Karpas-422 (cell line): ENCODE measurements at regions not wholly inside any gene's neighbourhood (a gene's known extent, or its start where the extent isn't known, plus 50 kb on each side); places are given as distances from the start of the nearest gene placed in this dataset.

Experiments used
- DNase-seq: peaks from one replicate; pipeline ENCODE4 v3.0.0-alpha.2; 2015
- H2AFZ ChIP-seq: fragments of 200-600 bp; sonication (generic); 2 replicates; pipeline ENCODE4 v1.6.1; 2014; ENCODE audit warnings: antibody characterized with exemption, low read length, mixed read lengths
- H3K27ac ChIP-seq: fragments of 200-600 bp; sonication (generic); 2 replicates; pipeline ENCODE4 v1.5.1; 2014; ENCODE audit warnings: mild to moderate bottlenecking, low read length, moderate library complexity
- H3K27me3 ChIP-seq: fragments of 200-600 bp; sonication (generic); 2 replicates; pipeline ENCODE4 v1.6.1; 2014; ENCODE audit warnings: low read length, mixed read lengths
- H3K36me3 ChIP-seq: fragments of 200-600 bp; sonication (generic); 2 replicates; pipeline ENCODE4 v1.6.1; 2014; ENCODE audit warnings: low read length, mixed read lengths; ENCODE audit not compliant: insufficient read depth
- H3K4me1 ChIP-seq: fragments of 200-600 bp; sonication (generic); 2 replicates; pipeline ENCODE4 v1.6.1; 2014; ENCODE audit warnings: mild to moderate bottlenecking, low read length, mixed read lengths
- H3K4me2 ChIP-seq: fragments of 200-600 bp; sonication (generic); 2 replicates; pipeline ENCODE4 v1.6.1; 2014; ENCODE audit warnings: low read length, low read depth, mild to moderate bottlenecking; ENCODE audit not compliant: poor library complexity, severe bottlenecking
- H3K4me3 ChIP-seq: fragments of 200-600 bp; sonication (generic); 2 replicates; pipeline ENCODE4 v1.5.1; 2014; ENCODE audit warnings: mild to moderate bottlenecking, antibody characterized with exemption, low read length, mixed read lengths
- H3K79me2 ChIP-seq: fragments of 200-600 bp; sonication (generic); 2 replicates; pipeline ENCODE4 v1.6.1; 2014; ENCODE audit warnings: mild to moderate bottlenecking, low read length, mixed read lengths
- H3K9ac ChIP-seq: fragments of 200-600 bp; sonication (generic); 2 replicates; pipeline ENCODE4 v1.6.0; 2014; ENCODE audit warnings: low read length
- H3K9me2 ChIP-seq: fragments of 200-600 bp; sonication (generic), shearing (Covaris generic); replicated peaks from 2 replicates; pipeline ENCODE4 v1.6.0; 2014; ENCODE audit warnings: mild to moderate bottlenecking, low read length, moderate library complexity; ENCODE audit not compliant: insufficient read depth
- H3K9me3 ChIP-seq: fragments of 300-700, 200-600 bp; sonication (generic); 2 replicates; pipeline ENCODE4 v1.6.1; 2014; ENCODE audit warnings: low read length, mixed read lengths
- H4K20me1 ChIP-seq: fragments of 200-600 bp; sonication (generic); 2 replicates; pipeline ENCODE4 v1.6.1; 2014; ENCODE audit warnings: mild to moderate bottlenecking, antibody characterized with exemption, low read length, low read depth; ENCODE audit not compliant: insufficient read depth

DNA sequence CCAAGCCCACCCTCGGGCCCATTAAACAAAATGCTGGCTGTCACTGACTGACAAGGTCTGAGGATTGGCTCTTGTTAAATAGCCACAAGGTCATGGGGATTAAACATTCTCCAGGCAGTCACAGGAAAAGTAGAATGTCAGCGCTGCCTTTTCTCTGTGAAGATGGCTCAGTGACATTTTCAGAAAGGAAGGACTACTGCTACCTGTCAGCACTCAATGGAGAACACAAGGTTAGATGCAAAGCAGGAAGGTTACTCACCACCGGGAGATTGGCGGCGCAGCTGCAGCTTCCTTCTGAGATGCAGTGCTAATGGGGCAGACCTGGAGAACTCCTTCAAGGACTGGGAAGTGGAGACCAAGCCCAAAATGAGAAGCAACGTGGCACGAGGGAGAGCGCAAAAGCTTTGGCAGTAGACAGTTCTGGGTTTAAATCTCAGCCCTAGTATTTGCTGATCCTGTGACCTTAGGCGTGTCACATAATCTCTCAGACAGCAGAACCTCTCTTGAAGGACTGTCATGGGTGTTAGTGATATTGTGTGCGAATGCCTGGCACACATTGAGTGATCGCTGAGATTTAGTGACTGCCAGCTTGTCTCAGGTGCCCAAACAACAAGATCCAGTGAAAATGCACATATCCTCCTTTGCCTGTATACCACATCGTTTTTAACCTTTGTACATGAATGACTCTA is 213.1 kb upstream of the BOD1L1 start:
- H3K4me1 ChIP-seq, result no peaks in the 10 kb centered on the region
- no peak overlapping the region for H3K9ac ChIP-seq
- no peaks in the 10 kb centered on the region for H3K27me3 ChIP-seq
- no peak overlapping the region for H3K4me2 ChIP-seq
- no peaks in the 10 kb centered on the region for H3K36me3 ChIP-seq
- DNase-seq, result no peak
- no peak overlapping the region for H3K27ac ChIP-seq
- no peaks in the 10 kb centered on the region for H3K9me3 ChIP-seq
- no peak overlapping the region for H2AFZ ChIP-seq
- H3K79me2 ChIP-seq, result no peaks in the 10 kb centered on the region
- no peaks in the 10 kb centered on the region for H3K9me2 ChIP-seq
- H4K20me1 ChIP-seq, result no peaks in the 10 kb centered on the region
- H3K4me3 ChIP-seq, result no peak overlapping the region

DNA sequence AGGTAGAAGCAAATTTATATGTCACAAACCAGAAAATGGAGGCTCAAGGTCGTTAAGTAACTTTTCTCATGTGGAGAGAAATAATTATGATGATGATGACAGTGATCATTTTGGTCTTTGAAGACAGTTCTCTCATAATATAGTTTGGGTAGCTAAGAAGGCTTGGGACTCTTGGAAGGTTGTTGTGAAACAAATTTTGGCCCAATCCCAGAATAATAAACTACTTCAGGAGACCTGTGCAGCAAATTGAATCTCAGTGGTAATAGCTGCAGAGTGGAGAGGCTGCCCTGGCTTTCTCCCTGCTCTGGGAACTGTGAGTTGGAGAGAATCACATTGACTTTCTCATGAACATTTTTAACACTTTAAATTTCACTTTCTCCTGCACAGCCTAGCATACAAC is 217.2 kb upstream of the BOD1L1 start:
- H4K20me1 ChIP-seq, result no peaks in the 10 kb centered on the region
- no peaks in the 10 kb centered on the region for H3K4me1 ChIP-seq
- H3K9me2 ChIP-seq, result no peaks in the 10 kb centered on the region
- H3K79me2 ChIP-seq, result no peaks in the 10 kb centered on the region
- no peak overlapping the region for H3K27ac ChIP-seq
- H3K9ac ChIP-seq, result no peak overlapping the region
- H3K4me3 ChIP-seq, result no peak overlapping the region
- no peaks in the 10 kb centered on the region for H3K9me3 ChIP-seq
- no peak overlapping the region for H2AFZ ChIP-seq
- no peaks in the 10 kb centered on the region for H3K36me3 ChIP-seq
- no peak for DNase-seq
- no peaks in the 10 kb centered on the region for H3K27me3 ChIP-seq
- no peak overlapping the region for H3K4me2 ChIP-seq

DNA sequence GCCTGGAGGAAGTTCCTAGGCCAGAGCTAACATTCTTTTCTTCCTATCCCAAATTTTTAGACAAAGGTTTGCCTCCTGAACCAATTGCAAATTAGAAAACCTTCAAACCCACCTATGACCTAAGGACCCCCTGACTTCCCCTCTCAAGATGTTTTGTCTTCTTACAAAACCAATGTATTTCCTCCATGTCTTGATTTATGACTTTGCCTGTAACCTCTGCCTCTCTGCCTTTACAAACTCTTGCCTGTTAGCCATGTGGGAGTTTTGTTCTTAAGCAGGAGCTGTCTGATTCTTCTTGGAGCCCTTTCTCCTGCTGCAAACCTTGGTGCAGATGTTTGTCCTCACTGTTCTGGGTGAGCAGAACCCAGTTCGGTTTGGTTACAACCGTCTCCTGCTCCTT is 222.3 kb upstream of the BOD1L1 start:
- H3K27me3 ChIP-seq, result no peaks in the 10 kb centered on the region
- no peak overlapping the region for H3K4me2 ChIP-seq
- H3K79me2 ChIP-seq, result no peaks in the 10 kb centered on the region
- H3K9ac ChIP-seq, result no peak overlapping the region
- no peaks in the 10 kb centered on the region for H4K20me1 ChIP-seq
- no peak overlapping the region for H3K27ac ChIP-seq
- no peak for DNase-seq
- no peaks in the 10 kb centered on the region for H3K9me2 ChIP-seq
- H2AFZ ChIP-seq, result no peak overlapping the region
- H3K36me3 ChIP-seq, result no peaks in the 10 kb centered on the region
- no peaks in the 10 kb centered on the region for H3K4me1 ChIP-seq
- H3K4me3 ChIP-seq, result no peak overlapping the region
- H3K9me3 ChIP-seq, result no peaks in the 10 kb centered on the region

DNA sequence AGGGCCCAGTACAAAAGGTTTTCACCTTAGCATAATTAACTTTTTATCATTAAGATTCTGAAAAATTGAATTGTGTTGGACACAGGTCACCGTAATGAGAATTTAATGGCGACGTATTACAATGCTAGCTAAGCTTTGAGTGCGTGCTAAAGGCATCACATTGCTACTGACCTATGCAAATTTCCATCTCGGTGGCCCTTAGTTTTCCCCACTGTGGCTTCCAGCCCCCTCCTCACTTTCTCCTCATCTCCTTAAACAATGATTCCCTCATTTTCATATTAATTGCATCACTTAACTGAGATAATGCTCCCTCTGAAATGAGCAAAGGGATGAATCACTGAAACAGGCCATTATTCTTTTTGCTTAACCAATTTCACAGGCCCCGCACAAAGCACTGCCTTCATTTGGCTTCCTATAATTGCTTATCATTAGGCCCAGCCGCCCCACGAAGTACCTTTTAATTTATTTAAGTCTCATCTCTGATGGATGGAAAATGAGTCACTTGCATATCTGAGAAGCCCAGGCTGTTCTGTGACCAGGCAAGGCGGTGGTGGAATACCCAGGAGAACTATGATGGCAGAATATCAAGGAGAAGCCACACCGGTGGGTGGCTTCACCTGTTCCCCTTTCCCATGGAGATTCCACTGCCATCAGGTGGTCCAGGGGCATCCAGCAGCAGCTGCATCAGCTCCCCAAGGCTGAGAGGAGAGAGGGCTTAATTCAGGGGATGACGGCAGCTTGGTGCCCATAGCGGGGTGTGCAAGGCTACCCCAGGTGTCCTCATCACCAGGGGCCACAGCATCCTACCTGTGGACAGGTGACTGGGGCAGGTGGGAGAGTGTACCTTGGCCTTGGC is 223.8 kb upstream of the BOD1L1 start:
- Histone ChIP-seq H3K4me1 (no peaks in the 10 kb centered on the region), H2AFZ (no peak overlapping the region), H3K9me3 (no peaks in the 10 kb centered on the region), H3K4me3 (no peak overlapping the region), H3K27me3 (no peaks in the 10 kb centered on the region), H3K4me2 (no peak overlapping the region), H3K79me2 (no peaks in the 10 kb centered on the region), H4K20me1 (no peaks in the 10 kb centered on the region), H3K9me2 (no peaks in the 10 kb centered on the region), H3K36me3 (no peaks in the 10 kb centered on the region), H3K9ac (no peak overlapping the region), H3K27ac (no peak overlapping the region)
- no peak for DNase-seq

DNA sequence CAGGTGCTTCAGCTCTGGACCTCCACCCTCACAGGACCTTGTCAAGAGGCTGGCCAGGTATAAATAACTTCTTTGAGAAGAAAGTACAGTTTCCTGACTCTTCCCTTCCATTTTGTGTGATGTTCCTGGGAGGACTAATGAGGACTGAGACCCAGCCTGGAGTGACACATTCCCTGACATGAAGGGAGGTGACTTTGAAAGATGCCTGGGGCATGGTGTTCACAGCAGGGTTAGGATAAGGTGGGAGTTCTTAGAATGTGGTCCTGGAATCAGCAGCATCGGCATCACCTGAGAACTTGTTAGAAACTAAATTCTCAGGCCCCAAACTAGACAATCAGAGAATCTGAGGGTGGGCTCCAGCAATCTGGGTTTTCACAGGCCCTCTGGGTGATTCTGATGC is 224.9 kb upstream of the BOD1L1 start:
- H3K27ac ChIP-seq, result no peak overlapping the region

DNA sequence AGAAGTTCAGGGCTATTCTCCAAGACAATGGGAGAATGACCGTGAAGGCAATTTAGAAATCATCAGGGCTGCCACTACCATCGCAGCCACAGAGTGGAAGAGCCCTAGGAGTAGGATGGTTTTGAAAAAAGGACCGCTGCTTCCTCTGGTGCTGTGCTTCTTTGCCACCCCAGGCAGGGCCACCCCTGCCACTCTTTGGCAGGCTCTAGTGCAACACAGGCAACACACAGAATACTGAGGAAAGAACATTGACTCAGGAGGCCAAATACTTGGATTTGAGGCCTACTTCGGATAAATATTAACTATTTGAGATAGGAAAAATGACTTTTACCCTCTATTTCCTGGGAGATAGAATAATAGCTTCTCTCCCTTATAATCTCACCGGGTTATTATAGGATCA is 228.9 kb upstream of the BOD1L1 start:
- no peaks in the 10 kb centered on the region for H3K9me2 ChIP-seq
- H3K4me1 ChIP-seq, result no peaks in the 10 kb centered on the region

More for the DNA sequence above, 224.9 kb upstream of the BOD1L1 start:
- Histone ChIP-seq H3K79me2 (no peaks in the 10 kb centered on the region), H4K20me1 (no peaks in the 10 kb centered on the region), H2AFZ (no peak overlapping the region), H3K9me2 (no peaks in the 10 kb centered on the region), H3K36me3 (no peaks in the 10 kb centered on the region), H3K9me3 (no peaks in the 10 kb centered on the region), H3K27me3 (no peaks in the 10 kb centered on the region), H3K4me1 (no peaks in the 10 kb centered on the region), H3K4me2 (no peak overlapping the region), H3K4me3 (no peak overlapping the region), H3K9ac (no peak overlapping the region)
- DNase-seq, result no peak

DNA sequence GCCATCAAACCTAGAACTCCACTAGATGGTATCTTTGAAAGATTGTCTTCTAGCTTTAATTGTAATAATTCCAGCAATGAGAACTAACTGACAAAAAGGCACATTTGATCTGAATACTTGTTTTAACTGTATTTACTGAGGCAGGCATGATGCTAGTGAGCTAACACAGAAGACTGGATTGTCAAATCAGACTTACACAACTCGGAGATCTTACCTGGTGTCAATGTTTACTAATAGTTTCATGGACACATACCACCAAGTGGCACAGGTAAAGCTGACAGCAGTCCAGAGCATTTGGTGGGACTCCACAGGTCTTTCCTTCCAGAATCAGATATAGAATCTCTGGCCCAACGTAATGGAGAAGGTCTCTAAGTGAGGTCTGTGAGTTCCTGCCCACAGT is 229.9 kb upstream of the BOD1L1 start:
- Histone ChIP-seq H2AFZ (no peak overlapping the region), H3K27ac (no peak overlapping the region), H3K4me3 (no peak overlapping the region), H3K79me2 (no peaks in the 10 kb centered on the region), H3K36me3 (no peaks in the 10 kb centered on the region), H3K9ac (no peak overlapping the region), H3K27me3 (no peaks in the 10 kb centered on the region), H4K20me1 (no peaks in the 10 kb centered on the region), H3K9me2 (no peaks in the 10 kb centered on the region), H3K9me3 (no peaks in the 10 kb centered on the region), H3K4me1 (no peaks in the 10 kb centered on the region), H3K4me2 (no peak overlapping the region)
- no peak for DNase-seq

More for the DNA sequence above, 228.9 kb upstream of the BOD1L1 start:
- Histone ChIP-seq H3K4me2 (no peak overlapping the region), H3K79me2 (no peaks in the 10 kb centered on the region), H3K4me3 (no peak overlapping the region), H3K9me3 (no peaks in the 10 kb centered on the region), H3K27ac (no peak overlapping the region), H3K9ac (no peak overlapping the region), H2AFZ (no peak overlapping the region), H3K27me3 (no peaks in the 10 kb centered on the region), H4K20me1 (no peaks in the 10 kb centered on the region), H3K36me3 (no peaks in the 10 kb centered on the region)
- DNase-seq, result no peak

DNA sequence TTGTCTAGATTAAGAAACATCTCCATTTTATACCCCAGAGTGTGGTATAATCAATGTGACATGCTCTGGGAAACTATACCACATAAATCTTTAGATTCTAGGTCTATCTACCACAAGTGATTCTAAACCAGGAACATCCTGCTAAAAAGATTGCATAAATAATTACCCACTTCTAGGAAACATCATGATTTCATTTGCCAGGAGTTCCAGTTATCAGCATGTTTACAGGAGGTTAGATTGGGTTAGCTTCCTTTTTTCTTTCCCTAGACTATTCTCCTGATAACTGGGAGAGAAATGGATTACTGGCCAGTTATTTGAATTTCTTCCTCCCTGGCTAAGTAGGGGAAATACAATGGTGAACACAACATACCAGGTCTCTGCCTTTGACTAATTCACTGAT is 230.3 kb upstream of the BOD1L1 start:
- no peaks in the 10 kb centered on the region for H3K9me2 ChIP-seq
- H3K4me1 ChIP-seq, result no peaks in the 10 kb centered on the region
- no peak overlapping the region for H3K4me2 ChIP-seq
- no peaks in the 10 kb centered on the region for H3K9me3 ChIP-seq
- no peak for DNase-seq
- H2AFZ ChIP-seq, result no peak overlapping the region
- no peaks in the 10 kb centered on the region for H4K20me1 ChIP-seq
- H3K9ac ChIP-seq, result no peak overlapping the region
- H3K27ac ChIP-seq, result no peak overlapping the region
- no peaks in the 10 kb centered on the region for H3K27me3 ChIP-seq
- no peaks in the 10 kb centered on the region for H3K79me2 ChIP-seq
- no peak overlapping the region for H3K4me3 ChIP-seq
- no peaks in the 10 kb centered on the region for H3K36me3 ChIP-seq
